ENCODE measurements at regions not wholly inside any gene's neighbourhood (a gene's known extent, or its start where the extent isn't known, plus 50 kb on each side); places are given as distances from the start of the nearest gene placed in this dataset.

DNA sequence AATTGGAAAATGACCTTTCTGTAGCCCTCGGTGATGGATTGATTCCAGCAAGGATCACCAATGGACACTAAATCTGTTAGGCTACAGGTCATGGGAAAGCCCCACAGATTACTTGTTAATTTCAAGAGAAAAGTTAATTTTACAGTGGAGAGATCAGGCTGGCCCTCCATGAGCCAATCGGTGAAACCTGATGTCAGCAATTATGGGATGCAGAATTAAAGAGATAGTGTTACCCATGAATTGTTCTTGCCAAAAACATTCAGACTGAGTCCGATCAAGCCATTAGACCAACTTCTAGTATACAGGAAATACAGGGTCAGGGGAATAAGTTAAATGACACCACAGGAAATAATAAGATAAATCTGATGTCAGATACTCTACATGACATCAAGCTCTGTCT, 214.9 kb upstream of the SYNDIG1 start:
- Histone ChIP-seq H3K9me3 (ENCODE audit: control insufficient read depth in 2 of 2, insufficient read depth in 1 of 2, low read depth in 1 of 2, low read length in 1 of 2) (no peaks in the 10 kb centered on the region), H3K36me3 (ENCODE audit: control insufficient read depth in 3 of 3, insufficient read depth in 2 of 3, low read depth in 1 of 3, low read length in 3 of 3) (no peaks in the 10 kb centered on the region), H3K4me1 (ENCODE audit: control insufficient read depth in 3 of 3, insufficient read depth in 2 of 3, low read depth in 1 of 3, low read length in 2 of 3) (no peaks in the 10 kb centered on the region), H3K27me3 (ENCODE audit: control insufficient read depth in 3 of 3, insufficient read depth in 3 of 3, low read length in 3 of 3) (no peaks in the 10 kb centered on the region), H3K27ac (ENCODE audit: low read depth in 1 of 3, low read length in 2 of 3) (no peak overlapping the region), H3K4me3 (ENCODE audit: low read depth in 1 of 3, low read length in 3 of 3) (no peak overlapping the region)
- FAIRE-seq (no peak), DNase-seq (no peak)
- 82 to 91% (median 91%) methylated on average over 3 of the region's 3 CpGs for WGBS, 3 donors

DNA sequence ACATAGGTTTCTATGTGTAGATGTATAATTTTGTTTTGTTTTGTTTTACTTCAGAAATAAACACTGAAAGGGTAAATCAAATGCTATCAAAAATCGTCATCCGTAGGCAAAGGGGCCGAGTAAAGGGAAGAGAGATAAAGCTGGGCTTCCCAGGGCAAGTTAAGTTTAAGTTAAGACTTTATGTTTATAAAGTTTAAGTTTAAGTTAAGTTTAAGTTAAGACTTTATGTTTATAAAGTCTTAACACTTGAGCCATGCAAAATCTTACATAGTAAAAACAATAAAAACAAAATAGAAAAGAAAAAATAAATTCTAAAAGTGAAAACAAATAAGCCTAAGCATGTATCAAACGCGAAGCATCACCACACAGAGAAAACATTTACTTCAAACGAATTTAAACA, 216.1 kb upstream of the SYNDIG1 start:
- Histone ChIP-seq H3K4me3 (ENCODE audit: low read depth in 1 of 3, low read length in 3 of 3) (no peak overlapping the region), H3K4me1 (ENCODE audit: control insufficient read depth in 3 of 3, insufficient read depth in 2 of 3, low read depth in 1 of 3, low read length in 2 of 3) (no peaks in the 10 kb centered on the region), H3K27me3 (ENCODE audit: control insufficient read depth in 3 of 3, insufficient read depth in 3 of 3, low read length in 3 of 3) (peaks cover 0 to 2% (median 0%) of the 10 kb centered on the region in 3 donors), H3K9me3 (ENCODE audit: control insufficient read depth in 2 of 2, insufficient read depth in 1 of 2, low read depth in 1 of 2, low read length in 1 of 2) (no peaks in the 10 kb centered on the region), H3K36me3 (ENCODE audit: control insufficient read depth in 3 of 3, insufficient read depth in 2 of 3, low read depth in 1 of 3, low read length in 3 of 3) (no peaks in the 10 kb centered on the region), H3K27ac (ENCODE audit: low read depth in 1 of 3, low read length in 2 of 3) (no peak overlapping the region)
- no peak for DNase-seq
- no peak for FAIRE-seq
- 73 to 78% (median 76%) methylated on average over 6 of the region's 6 CpGs for WGBS, 3 donors

DNA sequence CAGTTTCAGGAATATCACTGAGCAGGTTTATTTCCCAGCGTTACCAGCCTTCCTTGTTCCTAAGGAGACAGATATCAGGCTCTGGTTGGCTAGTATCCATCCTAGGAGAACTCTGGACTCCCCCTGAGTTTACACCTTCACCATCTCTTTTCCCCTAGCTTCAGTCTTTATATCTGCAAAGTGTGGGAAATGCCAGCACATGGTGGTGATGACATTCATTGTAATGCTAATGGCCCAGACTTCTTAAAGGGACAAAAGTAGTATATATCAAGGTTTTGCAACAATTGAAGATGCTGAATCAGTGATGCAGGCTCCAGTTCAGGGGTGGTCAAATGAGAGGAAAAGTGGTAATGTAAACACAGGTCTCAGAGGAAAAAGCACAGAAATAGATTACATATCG, 224.3 kb upstream of the SYNDIG1 start:
- Histone ChIP-seq H3K36me3 (ENCODE audit: control insufficient read depth in 3 of 3, insufficient read depth in 2 of 3, low read depth in 1 of 3, low read length in 3 of 3) (no peaks in the 10 kb centered on the region), H3K4me1 (ENCODE audit: control insufficient read depth in 3 of 3, insufficient read depth in 2 of 3, low read depth in 1 of 3, low read length in 2 of 3) (no peaks in the 10 kb centered on the region), H3K27ac (ENCODE audit: low read depth in 1 of 3, low read length in 2 of 3) (no peak overlapping the region), H3K27me3 (ENCODE audit: control insufficient read depth in 3 of 3, insufficient read depth in 3 of 3, low read length in 3 of 3) (peaks cover 0 to 5% (median 0%) of the 10 kb centered on the region in 3 donors), H3K9me3 (ENCODE audit: control insufficient read depth in 2 of 2, insufficient read depth in 1 of 2, low read depth in 1 of 2, low read length in 1 of 2) (no peaks in the 10 kb centered on the region), H3K4me3 (ENCODE audit: low read depth in 1 of 3, low read length in 3 of 3) (no peak overlapping the region)
- 42 to 48% (median 45%) methylated on average over 2 of the region's 2 CpGs for WGBS, 3 donors
- no peak for FAIRE-seq
- DNase-seq = no peak

DNA sequence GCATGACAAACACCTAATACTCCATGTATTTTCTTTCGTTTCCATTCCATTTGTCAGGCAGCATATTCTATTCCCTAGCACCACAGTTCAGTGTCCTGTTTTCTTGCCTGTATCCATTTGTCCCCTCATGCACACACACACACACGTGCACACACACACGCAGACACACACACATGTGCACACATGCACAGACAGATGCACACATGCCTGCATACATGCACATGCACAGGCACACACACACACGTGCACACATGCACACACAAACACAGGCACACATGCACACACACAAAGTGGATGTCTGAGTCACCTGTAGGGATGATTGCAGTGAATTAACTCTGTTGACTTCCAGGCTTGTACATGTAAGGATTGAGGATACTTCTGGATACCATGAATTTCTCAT, 226.7 kb upstream of the SYNDIG1 start:
- no peak for FAIRE-seq
- H3K4me3 ChIP-seq (ENCODE audit: low read depth in 1 of 3, low read length in 3 of 3) = no peak overlapping the region
- DNase-seq = no peak
- H3K4me1 ChIP-seq (ENCODE audit: control insufficient read depth in 3 of 3, insufficient read depth in 2 of 3, low read depth in 1 of 3, low read length in 2 of 3) = no peaks in the 10 kb centered on the region
- 83 to 87% (median 86%) methylated on average over 4 of the region's 4 CpGs for WGBS, 3 donors
- no peaks in the 10 kb centered on the region for H3K9me3 ChIP-seq (ENCODE audit: control insufficient read depth in 2 of 2, insufficient read depth in 1 of 2, low read depth in 1 of 2, low read length in 1 of 2)
- no peak overlapping the region for H3K27ac ChIP-seq (ENCODE audit: low read depth in 1 of 3, low read length in 2 of 3)
- H3K36me3 ChIP-seq (ENCODE audit: control insufficient read depth in 3 of 3, insufficient read depth in 2 of 3, low read depth in 1 of 3, low read length in 3 of 3) = no peaks in the 10 kb centered on the region
- H3K27me3 ChIP-seq (ENCODE audit: control insufficient read depth in 3 of 3, insufficient read depth in 3 of 3, low read length in 3 of 3) = peaks cover 0 to 3% (median 0%) of the 10 kb centered on the region in 3 donors

DNA sequence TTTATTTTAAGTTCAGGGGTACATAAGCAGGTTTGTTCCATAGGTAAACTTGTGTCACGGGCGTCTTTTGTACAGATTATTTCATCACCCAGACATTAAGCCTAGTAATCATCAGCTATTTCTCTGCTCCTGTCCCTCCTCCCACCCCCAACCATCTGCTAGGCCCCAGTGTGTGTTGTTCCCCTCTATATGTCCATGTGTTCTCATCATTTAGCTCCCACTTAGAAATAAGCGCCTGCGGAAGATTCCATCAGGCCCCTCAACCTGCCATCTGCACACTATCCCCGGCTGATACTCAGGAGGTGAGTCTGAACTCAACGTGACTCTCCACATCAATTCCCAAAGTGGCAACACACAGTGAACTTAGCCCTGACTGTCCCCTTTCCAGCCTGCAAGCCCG, 228.0 kb upstream of the SYNDIG1 start:
- no peaks in the 10 kb centered on the region for H3K9me3 ChIP-seq (ENCODE audit: control insufficient read depth in 2 of 2, insufficient read depth in 1 of 2, low read depth in 1 of 2, low read length in 1 of 2)
- 88 to 95% (median 91%) methylated on average over 7 of the region's 7 CpGs for WGBS, 3 donors
- no peak for DNase-seq
- H3K36me3 ChIP-seq (ENCODE audit: control insufficient read depth in 3 of 3, insufficient read depth in 2 of 3, low read depth in 1 of 3, low read length in 3 of 3) = no peaks in the 10 kb centered on the region
- FAIRE-seq = no peak
- H3K4me3 ChIP-seq (ENCODE audit: low read depth in 1 of 3, low read length in 3 of 3) = no peak overlapping the region
- no peak overlapping the region for H3K27ac ChIP-seq (ENCODE audit: low read depth in 1 of 3, low read length in 2 of 3)
- H3K4me1 ChIP-seq (ENCODE audit: control insufficient read depth in 3 of 3, insufficient read depth in 2 of 3, low read depth in 1 of 3, low read length in 2 of 3) = no peaks in the 10 kb centered on the region
- H3K27me3 ChIP-seq (ENCODE audit: control insufficient read depth in 3 of 3, insufficient read depth in 3 of 3, low read length in 3 of 3) = peaks cover 0 to 3% (median 0%) of the 10 kb centered on the region in 3 donors

DNA sequence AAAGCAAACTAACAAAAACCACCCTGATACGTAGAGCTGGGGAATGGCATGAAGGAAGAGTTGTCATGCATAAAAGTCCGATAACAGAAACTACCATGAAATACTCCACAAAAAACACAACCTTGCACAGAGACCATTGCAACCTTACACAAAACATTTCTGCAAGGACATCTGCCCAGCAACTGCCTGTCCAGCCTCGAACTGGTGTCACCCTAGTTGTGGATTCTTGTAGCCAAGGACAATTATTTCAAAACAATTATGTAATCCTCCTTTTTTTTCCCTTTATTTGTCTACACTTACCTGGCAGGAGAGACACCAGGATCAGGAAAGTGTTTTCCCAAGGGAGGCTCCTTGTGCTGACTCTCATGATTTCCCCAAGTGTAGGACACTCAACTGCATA, 232.5 kb upstream of the SYNDIG1 start:
- Histone ChIP-seq H3K27me3 (ENCODE audit: control insufficient read depth in 3 of 3, insufficient read depth in 3 of 3, low read length in 3 of 3) (no peaks in the 10 kb centered on the region), H3K36me3 (ENCODE audit: control insufficient read depth in 3 of 3, insufficient read depth in 2 of 3, low read depth in 1 of 3, low read length in 3 of 3) (no peaks in the 10 kb centered on the region), H3K9me3 (ENCODE audit: control insufficient read depth in 2 of 2, insufficient read depth in 1 of 2, low read depth in 1 of 2, low read length in 1 of 2) (no peaks in the 10 kb centered on the region), H3K4me3 (ENCODE audit: low read depth in 1 of 3, low read length in 3 of 3) (no peak overlapping the region), H3K27ac (ENCODE audit: low read depth in 1 of 3, low read length in 2 of 3) (no peak overlapping the region), H3K4me1 (ENCODE audit: control insufficient read depth in 3 of 3, insufficient read depth in 2 of 3, low read depth in 1 of 3, low read length in 2 of 3) (no peaks in the 10 kb centered on the region)
- 69 to 80% (median 71%) methylated on average over 3 of the region's 3 CpGs for WGBS, 3 donors
- FAIRE-seq (no peak), DNase-seq (no peak)

DNA sequence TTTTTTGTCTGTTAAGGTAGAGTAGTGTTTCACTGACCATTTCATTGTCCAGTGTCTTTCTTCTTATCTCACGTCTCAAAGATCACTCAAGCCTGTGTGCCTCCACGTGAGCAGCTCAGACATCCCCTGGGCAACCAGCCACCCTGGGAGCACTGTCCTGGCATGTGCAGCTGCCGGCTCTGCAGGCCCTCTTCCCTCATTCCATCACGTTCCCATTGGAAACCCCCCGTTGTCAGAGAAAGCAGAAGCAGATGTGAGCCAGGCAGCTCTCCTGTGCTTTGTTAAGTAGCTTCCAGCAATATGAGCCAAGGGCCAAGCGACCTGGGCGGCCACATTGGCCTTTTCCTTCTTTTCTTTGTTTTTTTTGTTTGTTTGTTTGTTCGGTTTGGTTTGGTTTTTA, 233.2 kb upstream of the SYNDIG1 start:
- H3K27ac ChIP-seq (ENCODE audit: low read depth in 1 of 3, low read length in 2 of 3) = no peak overlapping the region
- H3K36me3 ChIP-seq (ENCODE audit: control insufficient read depth in 3 of 3, insufficient read depth in 2 of 3, low read depth in 1 of 3, low read length in 3 of 3) = no peaks in the 10 kb centered on the region
- H3K27me3 ChIP-seq (ENCODE audit: control insufficient read depth in 3 of 3, insufficient read depth in 3 of 3, low read length in 3 of 3) = no peaks in the 10 kb centered on the region
- no peak overlapping the region for H3K4me3 ChIP-seq (ENCODE audit: low read depth in 1 of 3, low read length in 3 of 3)
- FAIRE-seq = no peak
- 63 to 66% (median 64%) methylated on average over 8 of the region's 8 CpGs for WGBS, 3 donors
- no peaks in the 10 kb centered on the region for H3K4me1 ChIP-seq (ENCODE audit: control insufficient read depth in 3 of 3, insufficient read depth in 2 of 3, low read depth in 1 of 3, low read length in 2 of 3)
- no peaks in the 10 kb centered on the region for H3K9me3 ChIP-seq (ENCODE audit: control insufficient read depth in 2 of 2, insufficient read depth in 1 of 2, low read depth in 1 of 2, low read length in 1 of 2)
- no peak for DNase-seq

DNA sequence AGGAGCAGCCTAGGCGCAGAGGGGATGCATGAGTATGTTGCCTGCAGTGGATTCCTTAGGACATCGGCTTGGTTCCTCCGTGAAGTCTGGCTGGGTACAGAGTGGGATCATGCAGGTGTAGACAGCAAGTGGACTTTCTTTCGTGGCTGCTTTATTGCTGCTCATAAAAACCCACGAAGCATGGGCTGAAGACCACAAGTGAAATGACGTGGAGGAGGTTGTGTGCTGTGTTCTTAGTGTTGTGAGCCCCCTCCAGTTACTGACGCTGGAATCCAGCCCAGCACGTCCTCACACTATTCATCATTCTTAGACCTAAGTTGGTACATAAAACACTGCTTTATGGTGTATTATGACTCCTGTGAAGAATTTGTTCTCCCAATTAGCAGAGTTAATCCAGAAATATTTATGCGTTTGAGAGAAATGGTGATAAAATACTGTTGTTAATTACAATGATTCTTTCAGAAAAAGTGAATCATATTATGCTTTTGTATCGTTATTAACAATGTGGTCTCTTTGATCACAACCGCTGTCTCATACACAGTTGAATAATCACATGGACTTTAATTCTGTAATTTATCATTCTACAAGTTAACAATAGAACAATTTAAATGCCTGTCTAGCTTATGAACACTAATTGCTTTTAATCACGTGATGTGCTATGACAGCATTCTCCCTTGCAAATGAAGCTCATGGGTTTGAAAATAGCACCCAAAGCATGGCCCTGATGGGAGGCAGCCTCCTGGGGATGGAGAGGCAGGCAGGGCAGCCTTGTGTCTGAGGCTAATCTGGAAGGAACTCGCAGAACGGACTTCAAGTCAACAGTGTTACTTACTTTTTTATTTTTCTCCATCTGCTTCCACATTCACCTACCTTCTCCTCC, 233.9 kb upstream of the SYNDIG1 start:
- H3K4me3 ChIP-seq (ENCODE audit: low read depth in 1 of 3, low read length in 3 of 3) = no peak overlapping the region
- no peak for FAIRE-seq

DNA sequence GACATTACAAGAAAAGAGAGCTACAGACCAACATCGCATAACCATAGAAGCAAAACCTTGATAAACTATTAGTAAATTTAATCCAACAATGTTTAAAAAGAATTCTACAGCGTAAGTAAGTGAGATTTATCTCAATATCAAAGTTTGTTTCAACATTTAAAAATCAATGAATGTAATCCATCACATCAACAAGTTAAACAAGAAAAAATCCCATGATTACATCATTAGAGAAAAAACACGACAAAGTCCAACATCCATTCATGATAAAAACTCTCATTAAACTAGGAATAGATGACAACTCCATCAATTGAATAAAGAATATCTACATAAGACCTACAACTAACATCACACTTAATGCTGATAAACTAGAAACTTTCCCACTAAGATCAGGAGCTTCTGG, 239.0 kb upstream of the GGTLC1 start:
- no peak for FAIRE-seq
- H3K27me3 ChIP-seq (ENCODE audit: control insufficient read depth in 3 of 3, insufficient read depth in 3 of 3, low read length in 3 of 3) = no peaks in the 10 kb centered on the region

More for the DNA sequence above, 233.9 kb upstream of the SYNDIG1 start:
- no peaks in the 10 kb centered on the region for H3K9me3 ChIP-seq (ENCODE audit: control insufficient read depth in 2 of 2, insufficient read depth in 1 of 2, low read depth in 1 of 2, low read length in 1 of 2)
- no peak for DNase-seq
- WGBS, 3 donors = 44 to 68% (median 52%) methylated on average over 14 of the region's 14 CpGs
- no peak overlapping the region for H3K27ac ChIP-seq (ENCODE audit: low read depth in 1 of 3, low read length in 2 of 3)
- no peaks in the 10 kb centered on the region for H3K27me3 ChIP-seq (ENCODE audit: control insufficient read depth in 3 of 3, insufficient read depth in 3 of 3, low read length in 3 of 3)
- H3K36me3 ChIP-seq (ENCODE audit: control insufficient read depth in 3 of 3, insufficient read depth in 2 of 3, low read depth in 1 of 3, low read length in 3 of 3) = no peaks in the 10 kb centered on the region
- H3K4me1 ChIP-seq (ENCODE audit: control insufficient read depth in 3 of 3, insufficient read depth in 2 of 3, low read depth in 1 of 3, low read length in 2 of 3) = no peaks in the 10 kb centered on the region

More for the DNA sequence above, 239.0 kb upstream of the GGTLC1 start:
- DNase-seq = no peak
- Histone ChIP-seq H3K9me3 (ENCODE audit: control insufficient read depth in 2 of 2, insufficient read depth in 1 of 2, low read depth in 1 of 2, low read length in 1 of 2) (no peaks in the 10 kb centered on the region), H3K4me3 (ENCODE audit: low read depth in 1 of 3, low read length in 3 of 3) (no peak overlapping the region), H3K4me1 (ENCODE audit: control insufficient read depth in 3 of 3, insufficient read depth in 2 of 3, low read depth in 1 of 3, low read length in 2 of 3) (no peaks in the 10 kb centered on the region), H3K36me3 (ENCODE audit: control insufficient read depth in 3 of 3, insufficient read depth in 2 of 3, low read depth in 1 of 3, low read length in 3 of 3) (no peaks in the 10 kb centered on the region), H3K27ac (ENCODE audit: low read depth in 1 of 3, low read length in 2 of 3) (no peak overlapping the region)
- 11 to 32% (median 27%) methylated on average over 3 of the region's 3 CpGs for WGBS, 3 donors
